COLO668 (cell line): ENCODE measurements at regions not wholly inside any gene's neighbourhood (a gene's known extent, or its start where the extent isn't known, plus 50 kb on each side); places are given as distances from the start of the nearest gene placed in this dataset.
"Not testable (repeated sequence)": the region's sequence is repeated elsewhere in the genome, so short reads cannot be mapped to it uniquely, and the experiment has no call there.

Source experiments
- DNase-seq: peaks from one replicate; lab custom pipeline; 2025; ENCODE audit not compliant: unreplicated experiment; lab: John Stamatoyannopoulos, UW

- not testable (repeated sequence) for DNase-seq
Observed at GRCh38 chr13:58714016-58714415, 1082.5 kb downstream of the PCDH17 start.

DNA sequence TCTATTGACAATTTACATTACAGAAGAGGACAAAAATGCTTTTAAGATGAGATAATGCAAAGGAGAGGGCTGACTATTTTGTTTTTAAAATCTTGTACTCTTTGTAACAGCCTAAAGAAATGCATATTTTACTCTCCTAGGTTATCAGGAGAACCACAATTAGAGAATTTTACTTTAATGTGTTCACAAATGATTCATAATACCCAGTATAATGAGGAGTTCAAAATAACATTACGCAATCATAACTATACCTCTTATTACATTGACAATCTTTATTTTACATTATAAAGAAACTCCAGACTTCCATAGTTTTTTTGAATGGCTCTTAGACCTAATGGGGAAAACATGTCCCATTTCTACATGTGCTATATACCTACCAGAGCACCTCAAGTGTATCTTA lies 1089.7 kb downstream of the PCDH17 start:
- DNase-seq: no peak

DNA sequence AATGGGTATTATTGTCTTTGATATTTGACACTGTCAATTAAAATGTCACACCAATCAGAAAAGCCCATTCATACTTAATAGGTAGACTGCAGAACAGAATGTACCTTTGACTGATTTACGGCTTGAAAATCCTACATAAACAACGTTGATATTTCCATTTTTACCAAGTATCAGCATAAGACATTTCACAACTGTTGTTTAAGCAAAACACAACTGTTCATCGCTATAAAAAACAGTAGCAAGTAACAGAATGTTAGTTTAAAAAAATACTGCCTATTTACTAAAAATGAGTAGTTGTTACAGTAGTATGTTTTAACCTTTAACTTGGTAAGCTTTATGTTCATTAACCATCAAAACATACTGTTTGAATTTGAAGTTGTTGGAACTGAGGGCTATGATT lies 1096.6 kb downstream of the PCDH17 start:
- DNase-seq: no peak

DNA sequence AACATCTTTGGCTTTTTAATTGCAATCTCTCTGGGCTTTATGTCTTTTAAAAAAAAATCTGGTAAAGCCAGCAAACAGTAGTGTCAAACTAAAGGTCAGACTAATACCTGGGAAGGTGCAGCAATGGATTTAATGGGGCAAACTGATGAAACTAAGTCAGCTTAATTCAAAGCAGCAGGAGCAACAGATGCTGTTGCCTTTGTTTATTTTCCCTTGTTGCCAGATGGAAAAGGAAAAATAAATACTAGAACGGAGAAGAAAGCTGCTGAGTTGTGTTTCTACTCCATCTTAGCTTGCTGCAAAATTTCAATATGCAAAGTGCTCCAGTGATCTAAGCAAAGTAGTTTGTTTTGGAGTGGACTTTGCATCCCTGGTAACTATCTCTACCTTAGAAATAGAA lies 1097.8 kb downstream of the PCDH17 start:
- DNase-seq: no peak

GRCh38 chr13:58744686-58745085 lies 1113.1 kb downstream of the PCDH17 start:
- no peak for DNase-seq

DNA sequence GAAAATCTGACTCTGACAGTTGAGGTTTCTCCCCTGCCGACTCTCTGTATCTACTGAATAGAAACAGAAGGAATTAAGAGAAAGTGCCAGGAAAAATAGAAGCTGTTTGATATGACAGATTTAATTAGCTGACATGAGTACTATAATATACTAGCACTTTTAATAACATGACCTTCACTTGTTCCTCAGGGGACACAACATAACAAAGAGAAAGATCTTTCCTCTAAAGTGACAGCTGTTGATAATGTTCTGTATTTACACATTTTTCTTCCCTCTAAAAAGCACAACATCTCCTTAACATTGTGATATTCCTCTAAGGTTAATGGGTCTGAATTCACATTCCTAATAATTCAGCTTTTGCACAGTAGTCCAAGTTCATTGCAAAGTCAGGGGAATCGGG lies 1136.0 kb downstream of the PCDH17 start:
- DNase-seq: no peak

DNA sequence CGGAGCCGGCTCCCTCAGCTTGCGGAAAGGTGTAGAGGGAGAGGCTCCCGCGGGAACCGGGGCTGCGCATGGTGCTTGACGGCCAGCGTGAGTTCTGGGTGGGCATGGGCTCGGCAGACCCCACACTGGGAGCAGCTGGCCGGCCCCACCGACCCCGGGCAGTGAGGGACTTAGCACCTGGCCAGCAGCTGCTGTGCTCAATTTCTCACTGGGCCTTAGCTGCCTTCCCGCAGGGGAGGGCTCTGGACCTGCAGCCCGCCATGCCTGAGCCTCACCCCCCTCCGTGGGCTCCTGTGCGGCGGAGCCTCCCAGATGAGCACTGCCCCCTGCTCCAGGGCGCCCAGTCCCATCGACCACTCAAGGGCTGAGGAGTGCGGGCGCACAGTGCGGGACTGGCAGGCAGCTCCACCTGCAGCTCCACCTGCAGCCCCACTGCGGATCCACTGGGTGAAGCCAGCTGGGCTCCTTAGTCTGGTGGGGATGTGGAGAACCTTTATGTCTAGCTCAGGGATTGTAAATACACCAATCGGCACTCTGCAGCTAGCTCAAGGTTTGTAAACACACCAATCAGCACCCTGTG lies 1141.8 kb downstream of the PCDH17 start:
- no peak for DNase-seq

DNA sequence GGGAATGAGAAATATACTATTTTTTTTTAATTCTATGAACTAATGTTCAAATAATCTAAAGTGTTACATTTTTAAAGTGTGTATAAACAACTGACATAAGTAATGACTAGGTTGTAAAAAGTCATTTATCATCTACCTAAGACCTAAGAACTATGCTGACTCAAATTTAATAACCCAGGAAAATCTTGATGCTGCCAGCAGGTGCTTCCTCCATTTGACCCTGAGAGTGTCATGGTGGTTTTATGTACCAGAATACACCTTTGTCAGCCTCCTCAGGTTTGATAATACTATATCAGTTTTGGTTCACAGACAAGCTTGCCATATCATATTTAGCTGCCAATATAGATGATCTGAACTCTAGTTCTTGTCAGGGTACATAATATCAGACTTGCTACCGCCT lies 1151.2 kb downstream of the PCDH17 start:
- DNase-seq: no peak

GRCh38 chr13:58792854-58793253 lies 1161.3 kb downstream of the PCDH17 start:
- no peak for DNase-seq

DNA sequence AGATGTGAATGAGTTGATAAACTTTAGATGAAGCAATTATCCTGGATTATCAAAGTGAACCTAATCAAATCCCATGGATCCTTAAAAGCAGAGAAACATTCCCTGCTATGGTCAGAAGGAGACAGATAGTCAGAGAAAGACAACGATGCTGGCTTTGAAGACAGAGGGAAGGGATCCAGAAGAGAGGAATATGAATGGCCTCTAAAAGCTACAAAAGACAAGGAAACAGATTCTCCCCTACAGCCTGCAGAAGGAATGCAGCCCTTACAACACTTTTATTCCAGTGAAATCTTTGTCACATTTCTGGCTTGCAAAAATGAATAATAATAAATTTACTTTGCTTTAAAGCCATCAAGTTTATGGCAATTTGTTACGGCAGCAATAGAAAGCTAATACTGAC lies 1164.2 kb downstream of the PCDH17 start:
- no peak for DNase-seq

DNA sequence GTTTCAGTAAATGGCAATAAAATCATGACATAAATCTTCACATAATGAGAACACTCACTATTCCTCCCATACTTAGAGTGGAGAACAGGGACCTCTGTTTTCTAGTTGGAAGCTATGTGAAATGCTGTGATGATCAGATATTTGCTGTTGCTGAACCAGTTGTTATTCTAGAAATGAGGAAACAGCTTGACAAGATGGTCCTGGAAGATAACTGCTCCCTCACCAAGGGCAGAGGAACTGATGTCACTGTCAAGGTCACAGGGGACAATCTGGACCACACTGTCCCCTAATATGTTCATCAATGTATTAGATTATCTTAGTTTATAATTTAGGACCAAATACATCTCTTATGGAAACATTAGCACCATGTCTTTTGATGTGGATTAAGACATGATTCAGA lies 1173.3 kb downstream of the PCDH17 start:
- DNase-seq: no peak

- no peak for DNase-seq
Observed at GRCh38 chr13:58806401-58806800, 1174.9 kb downstream of the PCDH17 start.

- DNase-seq: no peak
Observed at GRCh38 chr13:58823701-58824100, 1192.2 kb downstream of the PCDH17 start.

DNA sequence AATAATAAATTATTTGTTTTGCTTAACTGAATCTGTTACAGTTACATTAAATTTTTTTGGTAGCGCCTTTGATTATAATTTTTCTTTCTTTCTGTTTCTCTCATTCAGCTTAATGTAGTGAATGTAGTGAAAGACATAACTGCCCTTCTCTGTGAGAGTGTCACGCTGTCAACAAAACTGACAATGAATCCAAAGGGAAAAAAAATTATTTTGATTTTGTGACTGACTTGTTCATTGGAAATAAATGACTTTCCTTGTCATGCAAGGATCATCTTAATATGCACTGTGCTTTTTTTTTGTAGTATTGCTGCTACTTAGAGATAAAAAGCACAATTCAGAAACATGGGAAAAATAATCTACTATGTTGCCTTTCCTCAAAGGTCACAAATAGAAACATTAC lies 1196.4 kb downstream of the PCDH17 start:
- DNase-seq: no peak

DNA sequence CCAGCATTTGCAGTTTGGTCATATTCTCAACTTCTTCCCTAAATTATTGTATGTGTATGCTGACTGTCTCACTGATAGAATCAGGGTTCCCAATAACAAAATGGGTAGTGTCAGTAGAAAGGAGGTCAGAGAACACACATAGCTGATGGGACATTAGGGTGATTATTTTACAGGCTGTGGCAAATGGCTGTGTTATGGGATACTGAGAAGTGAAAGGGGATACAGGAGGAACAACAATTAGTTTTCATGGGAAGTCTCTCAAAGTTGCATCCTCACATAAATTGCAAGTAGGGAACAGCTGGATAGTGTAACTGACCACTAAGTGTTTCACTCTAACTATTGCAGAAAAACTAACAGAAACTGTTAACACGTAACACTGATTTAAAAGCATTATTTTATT lies 1199.3 kb downstream of the PCDH17 start:
- DNase-seq: no peak

DNA sequence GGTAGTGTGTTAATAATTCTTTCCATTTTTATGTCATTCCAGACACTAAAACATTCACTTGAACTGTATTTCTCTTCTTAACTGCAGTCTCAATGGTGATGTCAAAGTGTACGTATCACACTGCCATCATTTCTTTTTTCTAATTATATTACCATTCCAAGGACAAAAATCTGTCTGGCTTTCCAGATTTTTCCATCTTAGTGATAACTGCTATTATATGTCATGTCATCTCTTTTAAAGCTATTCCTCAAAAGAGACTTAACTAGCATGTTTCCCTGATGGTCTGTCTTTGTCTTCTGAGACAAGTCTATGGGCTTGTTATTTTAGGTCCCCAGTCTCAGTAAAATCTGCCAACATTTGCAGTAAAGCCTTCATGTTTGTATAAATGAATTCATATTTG lies 1207.1 kb downstream of the PCDH17 start:
- no peak for DNase-seq

DNA sequence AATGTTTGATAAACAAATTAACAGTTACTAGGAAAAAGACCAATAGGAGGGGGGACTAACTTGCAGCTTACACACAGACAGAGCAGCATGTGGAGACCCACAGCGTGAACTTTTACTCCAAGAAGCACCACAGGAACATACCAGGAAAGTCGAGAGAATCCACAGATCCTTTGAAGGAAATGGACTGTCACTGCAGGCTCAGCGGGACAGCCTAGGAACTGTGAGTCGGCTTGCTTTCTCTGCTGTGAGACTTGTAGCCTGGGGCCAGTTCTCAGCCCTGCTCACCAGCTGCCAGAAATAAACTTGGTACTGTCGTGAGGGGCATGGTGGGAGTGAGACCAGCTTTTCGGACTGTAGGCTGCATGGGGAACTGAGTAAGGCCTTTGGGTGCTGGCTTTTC lies 1211.5 kb downstream of the PCDH17 start:
- no peak for DNase-seq

DNA sequence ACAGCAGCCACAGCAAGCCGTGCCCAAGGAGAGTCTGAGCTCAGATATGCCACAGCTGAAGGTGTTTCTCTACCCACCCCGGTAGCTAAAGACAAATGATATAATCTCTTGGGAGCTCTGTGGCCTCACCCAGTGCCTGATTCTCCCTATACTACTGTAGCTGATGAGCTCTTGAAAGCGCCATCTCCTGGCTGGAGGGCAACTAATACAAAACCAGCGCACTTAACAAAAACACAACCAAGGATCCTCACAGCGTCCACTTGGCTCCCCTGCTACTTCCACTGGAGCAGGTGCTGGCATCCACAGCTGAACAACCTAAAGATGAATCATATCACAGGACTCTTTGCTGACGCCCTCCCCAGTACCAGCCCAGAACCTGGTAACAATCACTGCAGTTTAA lies 1212.0 kb downstream of the PCDH17 start:
- DNase-seq: no peak

DNA sequence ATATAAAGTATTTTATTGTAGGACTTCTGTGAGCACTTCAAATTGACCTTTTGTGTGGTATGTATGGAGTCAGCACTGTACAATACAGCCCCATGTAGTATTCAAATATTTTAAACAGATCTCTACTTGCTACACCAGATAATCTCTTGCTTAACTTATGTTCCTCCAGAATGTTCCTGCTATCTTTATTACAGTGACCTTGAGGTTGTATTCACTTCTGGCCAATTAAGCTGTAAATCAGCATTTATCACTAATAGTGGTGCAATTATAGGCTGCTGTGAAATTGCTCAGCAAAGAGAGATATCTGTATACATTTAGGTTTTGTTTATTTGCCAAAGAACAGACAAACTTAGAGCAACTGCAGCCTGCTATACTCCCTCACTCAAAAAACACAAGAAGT lies 1218.6 kb downstream of the PCDH17 start:
- DNase-seq: no peak

DNA sequence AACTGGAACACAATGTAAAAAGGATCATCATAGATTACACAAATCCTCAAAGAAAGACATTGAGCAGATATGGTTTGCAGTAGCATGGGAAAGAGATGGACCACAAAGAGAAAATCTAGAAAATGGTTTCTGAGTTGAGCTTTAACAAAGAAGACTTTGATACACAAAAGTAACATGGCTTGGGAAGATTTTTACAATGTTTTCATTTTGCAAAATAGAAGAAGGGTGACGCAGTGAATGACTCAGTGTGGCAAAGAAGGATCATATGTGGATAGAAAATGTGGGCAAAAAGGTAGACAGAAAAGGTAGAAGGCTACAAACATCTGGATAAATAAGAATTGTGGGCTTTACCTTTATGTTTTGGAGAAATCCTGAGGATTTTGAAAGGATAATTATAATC lies 1220.5 kb downstream of the PCDH17 start:
- no peak for DNase-seq

DNA sequence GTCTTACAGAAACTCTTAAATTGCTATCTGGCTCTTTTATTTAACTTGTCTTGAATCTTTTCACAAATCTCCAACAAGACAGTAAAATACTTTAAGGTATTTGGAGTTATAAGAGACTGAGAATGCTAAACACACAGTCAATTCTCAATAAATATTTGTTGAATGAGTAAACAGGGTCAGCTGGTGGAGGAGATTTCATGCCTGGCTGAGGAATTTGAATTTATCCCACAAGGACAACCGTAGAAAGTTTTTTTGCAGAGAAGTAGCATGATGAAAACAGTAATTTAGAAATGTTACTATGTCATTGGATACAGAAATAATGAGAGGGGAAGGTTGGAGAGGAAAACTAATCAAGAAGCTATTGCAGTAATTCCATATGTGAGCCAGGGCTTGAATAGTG lies 1223.7 kb downstream of the PCDH17 start:
- no peak for DNase-seq

DNA sequence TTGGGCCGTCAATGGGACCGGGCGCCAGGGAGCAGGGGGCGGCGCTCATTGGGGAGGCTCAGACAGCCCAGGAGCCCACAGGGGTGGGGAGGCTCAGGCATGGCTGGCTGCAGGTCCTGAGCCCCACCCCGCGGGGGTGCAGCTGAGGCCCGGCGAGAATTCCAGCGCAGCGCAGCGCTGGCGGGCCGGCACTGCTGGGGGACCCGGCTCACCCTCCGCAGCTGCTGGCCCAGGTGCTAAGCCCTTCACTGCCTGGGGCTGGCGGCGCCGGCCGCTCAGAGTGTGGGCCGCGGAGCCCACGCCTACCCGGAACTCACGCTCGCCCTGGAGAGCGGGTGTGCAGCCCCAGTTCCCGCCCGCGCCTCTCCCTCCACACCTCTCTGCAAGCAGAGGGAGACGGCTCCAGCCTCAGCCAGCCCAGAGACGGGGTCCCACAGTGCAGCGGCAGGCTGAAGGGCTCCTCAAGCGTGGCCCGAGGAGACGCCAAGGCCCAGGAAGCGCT lies 1227.4 kb downstream of the PCDH17 start:
- DNase-seq: no peak

GRCh38 chr13:58865286-58865685 lies 1233.7 kb downstream of the PCDH17 start:
- DNase-seq: no peak

- no peak for DNase-seq
Observed at GRCh38 chr13:58869566-58869965, 1238.0 kb downstream of the PCDH17 start.
